ENCODE measurements at regions not wholly inside any gene's neighbourhood (a gene's known extent, or its start where the extent isn't known, plus 50 kb on each side); places are given as distances from the start of the nearest gene placed in this dataset.
"Not testable (repeated sequence)": the region's sequence is repeated elsewhere in the genome, so short reads cannot be mapped to it uniquely, and the experiment has no call there.

- Mint-ChIP-seq H3K9me3 (peaks cover 7% of the 10 kb centered on the region), H3K4me1 (no peaks in the 10 kb centered on the region), H3K36me3 (no peaks in the 10 kb centered on the region), H3K4me3 (no peak overlapping the region), H3K27ac (no peak overlapping the region), H3K27me3 (no peaks in the 10 kb centered on the region)
- ATAC-seq (ENCODE audit: low read depth) (no peak), DNase-seq (ENCODE audit: low spot score in 2 of 2) (no peak)
These were observed 909.3 kb downstream of the LTN1 start for GRCh38 chr21:28083350-28083749.

GRCh38 chr21:28078126-28078525 is 914.6 kb downstream of the LTN1 start:
- DNase-seq (ENCODE audit: low spot score in 2 of 2) (no peak), ATAC-seq (ENCODE audit: low read depth) (no peak)
- H3K4me3 Mint-ChIP-seq = no peak overlapping the region
- no peaks in the 10 kb centered on the region for H3K27me3 Mint-ChIP-seq
- no peaks in the 10 kb centered on the region for H3K4me1 Mint-ChIP-seq
- peaks cover 3% of the 10 kb centered on the region for H3K9me3 Mint-ChIP-seq
- no peak overlapping the region for H3K27ac Mint-ChIP-seq
- no peaks in the 10 kb centered on the region for H3K36me3 Mint-ChIP-seq

- ATAC-seq (ENCODE audit: low read depth) (no peak), DNase-seq (ENCODE audit: low spot score in 2 of 2) (no peak)
- no peak overlapping the region for H3K27ac Mint-ChIP-seq
- no peak overlapping the region for H3K4me3 Mint-ChIP-seq
- H3K27me3 Mint-ChIP-seq = no peaks in the 10 kb centered on the region
- H3K36me3 Mint-ChIP-seq = no peaks in the 10 kb centered on the region
- H3K4me1 Mint-ChIP-seq = no peaks in the 10 kb centered on the region
- H3K9me3 Mint-ChIP-seq = peaks cover 3% of the 10 kb centered on the region
These were observed 918.0 kb downstream of the LTN1 start for GRCh38 chr21:28074676-28075075.

GRCh38 chr21:28072601-28073000 is 920.1 kb downstream of the LTN1 start:
- H3K9me3 Mint-ChIP-seq = peaks cover 3% of the 10 kb centered on the region
- H3K27me3 Mint-ChIP-seq = no peaks in the 10 kb centered on the region
- no peak for ATAC-seq (ENCODE audit: low read depth)
- H3K4me1 Mint-ChIP-seq = no peaks in the 10 kb centered on the region
- H3K27ac Mint-ChIP-seq = no peak overlapping the region
- no peak overlapping the region for H3K4me3 Mint-ChIP-seq
- H3K36me3 Mint-ChIP-seq = no peaks in the 10 kb centered on the region
- DNase-seq (ENCODE audit: low spot score in 2 of 2) = no peak

GRCh38 chr21:28069450-28069923 is 923.2 kb downstream of the LTN1 start:
- H3K36me3 Mint-ChIP-seq = no peaks in the 10 kb centered on the region
- peaks cover 3% of the 10 kb centered on the region for H3K9me3 Mint-ChIP-seq
- no peaks in the 10 kb centered on the region for H3K27me3 Mint-ChIP-seq
- ATAC-seq (ENCODE audit: low read depth) (no peak), DNase-seq (ENCODE audit: low spot score in 2 of 2) (no peak)
- peaks cover 3% of the 10 kb centered on the region for H3K4me1 Mint-ChIP-seq
- no peak overlapping the region for H3K4me3 Mint-ChIP-seq
- H3K27ac Mint-ChIP-seq = no peak overlapping the region

- DNase-seq (ENCODE audit: low spot score in 2 of 2) (no peak), ATAC-seq (ENCODE audit: low read depth) (no peak)
- no peak overlapping the region for H3K27ac Mint-ChIP-seq
- no peaks in the 10 kb centered on the region for H3K36me3 Mint-ChIP-seq
- no peak overlapping the region for H3K4me3 Mint-ChIP-seq
- peaks cover 3% of the 10 kb centered on the region for H3K4me1 Mint-ChIP-seq
- H3K27me3 Mint-ChIP-seq = no peaks in the 10 kb centered on the region
- H3K9me3 Mint-ChIP-seq = peaks cover 3% of the 10 kb centered on the region
These were observed 924.0 kb downstream of the LTN1 start for GRCh38 chr21:28068455-28069358.

GRCh38 chr21:28066596-28067387 is 925.9 kb downstream of the LTN1 start:
- H3K9me3 Mint-ChIP-seq = no peaks in the 10 kb centered on the region
- H3K27me3 Mint-ChIP-seq = no peaks in the 10 kb centered on the region

GRCh38 chr21:28066076-28066475 is 926.6 kb downstream of the LTN1 start:
- ATAC-seq (ENCODE audit: low read depth) (peak; percentile 26), DNase-seq (ENCODE audit: low spot score in 2 of 2) (no peak)
- H3K9me3 Mint-ChIP-seq = no peaks in the 10 kb centered on the region
- H3K36me3 Mint-ChIP-seq = no peaks in the 10 kb centered on the region
- no peak overlapping the region for H3K4me3 Mint-ChIP-seq
- no peaks in the 10 kb centered on the region for H3K27me3 Mint-ChIP-seq
- H3K4me1 Mint-ChIP-seq = peaks cover 3% of the 10 kb centered on the region
- H3K27ac Mint-ChIP-seq = no peak overlapping the region

More at GRCh38 chr21:28066596-28067387, 925.9 kb downstream of the LTN1 start:
- ATAC-seq (ENCODE audit: low read depth) = no peak
- Mint-ChIP-seq H3K36me3 (no peaks in the 10 kb centered on the region), H3K27ac (no peak overlapping the region), H3K4me3 (no peak overlapping the region), H3K4me1 (peaks cover 3% of the 10 kb centered on the region)
- no peak for DNase-seq (ENCODE audit: low spot score in 2 of 2)

GRCh38 chr21:28063241-28064216 is 929.1 kb downstream of the LTN1 start:
- Mint-ChIP-seq H3K4me3 (no peak overlapping the region), H3K4me1 (peaks cover 3% of the 10 kb centered on the region), H3K9me3 (no peaks in the 10 kb centered on the region), H3K36me3 (no peaks in the 10 kb centered on the region), H3K27me3 (no peaks in the 10 kb centered on the region), H3K27ac (no peak overlapping the region)
- DNase-seq (ENCODE audit: low spot score in 2 of 2) = no peak
- no peak for ATAC-seq (ENCODE audit: low read depth)

- DNase-seq (ENCODE audit: low spot score in 2 of 2); H3K4me3 Mint-ChIP-seq; H3K27ac Mint-ChIP-seq; H3K9me3 Mint-ChIP-seq; H3K36me3 Mint-ChIP-seq; H3K27me3 Mint-ChIP-seq; H3K4me1 Mint-ChIP-seq; ATAC-seq (ENCODE audit: low read depth): not testable (repeated sequence)
These were observed 939.7 kb downstream of the LTN1 start for GRCh38 chr21:28052956-28053355.

- DNase-seq (ENCODE audit: low spot score in 2 of 2); H3K4me3 Mint-ChIP-seq; ATAC-seq (ENCODE audit: low read depth); H3K27me3 Mint-ChIP-seq; H3K27ac Mint-ChIP-seq; H3K9me3 Mint-ChIP-seq; H3K4me1 Mint-ChIP-seq; H3K36me3 Mint-ChIP-seq: not testable (repeated sequence)
These were observed 941.0 kb downstream of the LTN1 start for GRCh38 chr21:28051649-28052048.

GRCh38 chr21:28035692-28036091 is 957.0 kb downstream of the LTN1 start:
- not testable (repeated sequence) for DNase-seq (ENCODE audit: low spot score in 2 of 2); H3K4me3 Mint-ChIP-seq; H3K36me3 Mint-ChIP-seq; H3K4me1 Mint-ChIP-seq; H3K27me3 Mint-ChIP-seq; H3K27ac Mint-ChIP-seq; ATAC-seq (ENCODE audit: low read depth)
- peaks cover 11% of the 10 kb centered on the region for H3K9me3 Mint-ChIP-seq

GRCh38 chr21:28034916-28035315 is 957.8 kb downstream of the LTN1 start:
- not testable (repeated sequence) for H3K36me3 Mint-ChIP-seq; H3K4me3 Mint-ChIP-seq; DNase-seq (ENCODE audit: low spot score in 2 of 2); H3K27ac Mint-ChIP-seq; ATAC-seq (ENCODE audit: low read depth); H3K27me3 Mint-ChIP-seq; H3K4me1 Mint-ChIP-seq
- peaks cover 12% of the 10 kb centered on the region for H3K9me3 Mint-ChIP-seq
